Midbrain (tissue), 1 donor: ENCODE measurements at regions not wholly inside any gene's neighbourhood (a gene's known extent, or its start where the extent isn't known, plus 50 kb on each side); places are given as distances from the start of the nearest gene placed in this dataset.
"Not testable (repeated sequence)": the region's sequence is repeated elsewhere in the genome, so short reads cannot be mapped to it uniquely, and the experiment has no call there.

ENCODE experiments used
- DNase-seq: peaks from one replicate; lab custom pipeline; 2025; lab: John Stamatoyannopoulos, UW

DNA sequence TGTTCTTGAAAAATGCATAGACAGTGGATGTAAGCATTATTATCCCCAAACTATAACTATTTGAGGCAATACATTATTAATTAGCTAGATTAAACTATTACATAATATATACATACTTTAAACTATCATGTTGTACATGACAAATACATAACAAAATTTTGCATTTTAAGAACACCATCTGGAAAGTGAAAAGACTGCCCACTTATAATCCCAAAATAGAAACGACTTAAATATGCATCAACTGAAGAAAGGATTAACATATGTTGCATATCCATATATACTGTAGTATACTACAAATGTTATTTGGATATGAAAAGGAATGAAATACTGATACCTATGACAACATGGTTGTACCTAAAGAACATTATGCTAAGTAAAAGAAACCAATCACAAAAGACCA lies 700.8 kb upstream of the SPRY2 start:
- no peak for DNase-seq

GRCh38 chr13:81031996-81032395 lies 691.1 kb upstream of the SPRY2 start:
- no peak for DNase-seq

DNA sequence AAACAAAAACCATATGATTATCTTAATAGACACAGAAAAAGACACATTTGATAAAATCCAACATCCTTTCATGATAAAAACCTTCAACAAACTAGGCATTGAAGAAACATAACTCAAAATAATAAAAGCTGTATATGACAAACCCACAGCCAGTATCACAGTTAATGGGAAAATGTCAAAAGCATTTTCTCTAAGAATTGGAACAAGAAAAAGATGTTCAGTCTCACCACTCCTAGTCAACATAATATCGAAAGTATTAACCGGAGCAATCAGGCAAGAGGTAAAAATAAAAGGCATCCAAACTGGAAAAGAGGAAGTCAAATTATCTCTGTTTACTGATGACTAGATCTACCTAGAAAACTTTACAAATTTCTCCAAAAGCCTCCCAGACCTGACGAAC lies 684.2 kb upstream of the SPRY2 start:
- no peak for DNase-seq

GRCh38 chr13:81021284-81021840 lies 680.4 kb upstream of the SPRY2 start:
- no peak for DNase-seq

- DNase-seq = no peak
These were observed 679.1 kb upstream of the SPRY2 start for GRCh38 chr13:81020010-81020409.

DNA sequence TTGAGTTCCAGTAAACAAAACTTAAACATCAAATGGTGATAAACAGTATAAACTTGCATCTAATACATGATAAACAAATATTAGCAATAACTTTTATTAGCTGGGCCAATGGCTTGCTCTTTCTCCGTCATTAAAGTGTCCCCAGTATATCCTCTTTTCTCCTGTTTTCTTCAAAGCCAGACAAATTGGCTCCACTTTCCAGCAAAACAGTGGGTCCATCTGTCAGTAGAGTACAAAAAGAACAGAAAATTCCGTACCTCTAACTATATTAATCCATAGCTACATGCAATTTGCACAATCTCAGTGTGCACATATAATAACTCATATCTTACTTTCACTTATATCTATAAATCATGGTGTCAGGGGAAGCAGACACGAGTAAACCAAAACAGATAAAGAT lies 678.0 kb upstream of the SPRY2 start:
- DNase-seq = no peak

DNA sequence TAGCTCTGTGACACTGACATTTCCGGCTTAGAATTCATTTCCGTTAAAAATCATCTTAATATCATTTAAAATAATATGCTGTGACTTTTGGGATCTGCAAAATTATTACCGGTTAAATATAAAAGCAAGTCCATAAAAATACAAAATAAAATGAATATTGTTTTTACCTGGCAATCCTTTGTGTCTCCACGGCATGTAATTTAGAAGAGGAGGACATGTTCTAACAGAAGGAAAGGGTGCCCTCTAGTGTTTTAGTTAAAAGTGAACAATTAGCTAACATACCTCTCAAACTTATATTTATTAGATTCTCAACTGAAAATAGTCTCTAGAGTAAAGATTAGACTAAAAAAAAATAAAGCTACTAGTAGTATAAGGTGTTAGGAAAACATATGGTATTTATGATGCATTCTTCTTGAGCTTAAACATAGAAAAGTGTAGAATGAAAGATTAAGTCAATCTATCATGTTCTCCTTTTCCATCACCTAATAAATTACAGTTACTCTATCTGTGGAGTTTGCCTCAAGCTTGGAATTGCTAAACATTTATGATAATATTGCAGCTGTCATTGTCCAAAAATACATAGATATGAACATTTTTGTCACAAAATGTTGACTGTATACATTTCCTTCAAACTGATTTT lies 676.7 kb upstream of the SPRY2 start:
- peak; percentile 65 for DNase-seq

- no peak for DNase-seq
These were observed 671.1 kb upstream of the SPRY2 start for GRCh38 chr13:81012031-81012430.

- no peak for DNase-seq
These were observed 661.0 kb upstream of the SPRY2 start for GRCh38 chr13:81001828-81002385.

DNA sequence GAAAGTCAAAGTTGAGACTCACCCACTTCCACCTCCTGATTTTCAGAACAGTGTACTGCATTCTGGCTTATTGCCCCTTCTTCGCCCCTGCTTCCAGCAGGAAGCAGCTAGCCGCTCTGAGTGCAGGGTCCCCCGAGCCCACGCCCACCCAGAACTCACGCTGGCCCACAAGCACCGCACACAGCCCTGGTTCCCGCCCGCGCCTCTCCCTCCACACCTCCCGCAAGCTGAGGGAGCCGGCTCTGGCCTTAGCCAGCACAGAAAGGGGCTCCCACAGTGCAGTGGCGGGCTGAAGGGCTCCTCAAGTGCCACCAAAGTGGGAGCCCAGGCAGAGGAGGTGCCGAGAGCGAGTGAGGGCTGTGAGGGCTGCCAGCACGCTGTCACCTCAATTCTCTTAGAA lies 657.7 kb upstream of the SPRY2 start:
- not testable (repeated sequence) for DNase-seq

DNA sequence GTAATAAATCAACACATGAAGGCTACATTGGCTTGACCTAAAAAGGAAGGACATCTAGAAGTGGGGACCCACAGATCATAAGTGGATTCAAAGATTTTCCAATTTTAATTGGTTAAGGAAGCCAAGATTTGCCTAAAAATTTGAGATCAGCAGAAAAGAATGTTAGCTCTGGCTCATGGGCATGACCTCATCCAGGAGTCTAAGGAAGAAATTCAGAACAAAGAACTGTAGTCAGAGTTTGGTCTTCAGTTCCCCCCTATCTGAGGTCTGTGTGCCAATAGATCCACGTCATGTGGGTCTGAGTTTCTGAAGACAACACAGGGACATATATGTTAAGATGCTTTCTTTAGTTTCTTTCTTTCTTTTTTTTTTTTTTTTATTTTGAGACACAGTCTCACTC lies 648.8 kb upstream of the SPRY2 start:
- DNase-seq = no peak

DNA sequence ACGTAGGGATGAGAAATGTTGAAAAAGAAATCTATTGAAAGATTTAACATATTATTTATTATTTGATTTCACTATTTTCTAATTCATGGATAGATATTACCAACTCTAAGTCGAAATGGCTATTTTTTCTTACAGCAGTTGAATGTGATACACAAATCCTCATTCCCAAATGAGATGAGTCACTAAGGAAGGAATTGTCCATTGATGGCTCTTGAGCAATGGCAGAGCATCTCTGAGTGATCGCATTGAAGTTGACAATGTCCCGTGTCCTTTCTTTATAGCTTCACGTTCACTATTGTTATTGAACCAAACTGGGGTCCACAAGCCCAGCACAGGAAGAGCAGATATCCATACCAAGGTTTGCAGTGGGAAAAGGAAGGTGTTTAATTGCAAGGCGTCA lies 648.3 kb upstream of the SPRY2 start:
- no peak for DNase-seq

- peak; percentile 16 for DNase-seq
These were observed 647.6 kb upstream of the SPRY2 start for GRCh38 chr13:80988391-80989151.

DNA sequence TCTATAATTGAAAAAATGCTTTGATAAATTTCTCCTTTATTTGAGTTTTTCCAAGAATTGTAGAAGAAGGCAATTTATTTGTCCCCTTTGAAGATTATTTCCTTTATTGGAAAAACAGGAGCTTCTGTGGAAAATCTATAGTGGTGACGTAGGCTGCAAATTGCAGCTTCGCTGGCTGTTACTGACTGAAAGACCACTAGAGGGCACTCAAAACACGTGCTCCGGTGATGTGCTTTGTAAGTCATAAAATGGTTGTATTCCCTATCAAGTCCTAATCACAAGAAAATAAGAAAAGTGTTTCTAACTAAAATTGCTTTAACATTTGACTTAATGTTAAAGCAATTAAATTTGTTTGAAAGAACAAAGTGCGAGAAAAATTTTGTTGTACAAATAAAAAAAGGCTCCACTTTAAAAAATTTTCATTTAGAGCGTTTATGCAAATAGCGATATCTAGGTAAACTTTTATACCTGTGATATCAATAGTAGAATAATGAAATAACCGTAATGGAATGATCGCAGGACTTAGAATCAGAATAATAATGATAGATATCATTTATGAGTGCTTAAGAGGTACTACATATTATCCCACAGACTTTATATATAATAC lies 638.2 kb upstream of the SPRY2 start:
- peak; percentile 84 for DNase-seq

GRCh38 chr13:80977168-80977567 lies 636.2 kb upstream of the SPRY2 start:
- DNase-seq = no peak

- DNase-seq = no peak
These were observed 635.0 kb upstream of the SPRY2 start for GRCh38 chr13:80975903-80976302.

GRCh38 chr13:80973721-80974120 lies 632.8 kb upstream of the SPRY2 start:
- DNase-seq = no peak

GRCh38 chr13:80972857-80973478 lies 632.0 kb upstream of the SPRY2 start:
- DNase-seq = no peak

DNA sequence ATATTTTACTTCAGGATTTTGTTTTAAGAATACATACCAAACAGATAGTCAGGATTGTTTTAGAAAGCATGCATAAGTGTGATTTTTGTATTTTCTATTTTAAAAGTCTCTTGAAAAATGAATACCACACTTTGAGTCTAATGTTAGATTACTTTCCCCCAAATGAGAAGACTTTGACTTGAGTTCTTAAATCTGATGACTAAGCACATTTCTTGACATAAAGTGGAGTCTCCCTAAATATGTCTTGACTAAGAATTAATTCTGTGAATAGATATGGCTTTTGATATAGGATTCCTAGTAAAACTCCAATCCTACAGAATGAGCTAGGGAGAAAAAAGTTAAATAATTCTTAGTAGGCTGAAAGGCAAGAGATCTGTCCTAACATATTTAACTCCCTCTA lies 624.2 kb upstream of the SPRY2 start:
- no peak for DNase-seq

DNA sequence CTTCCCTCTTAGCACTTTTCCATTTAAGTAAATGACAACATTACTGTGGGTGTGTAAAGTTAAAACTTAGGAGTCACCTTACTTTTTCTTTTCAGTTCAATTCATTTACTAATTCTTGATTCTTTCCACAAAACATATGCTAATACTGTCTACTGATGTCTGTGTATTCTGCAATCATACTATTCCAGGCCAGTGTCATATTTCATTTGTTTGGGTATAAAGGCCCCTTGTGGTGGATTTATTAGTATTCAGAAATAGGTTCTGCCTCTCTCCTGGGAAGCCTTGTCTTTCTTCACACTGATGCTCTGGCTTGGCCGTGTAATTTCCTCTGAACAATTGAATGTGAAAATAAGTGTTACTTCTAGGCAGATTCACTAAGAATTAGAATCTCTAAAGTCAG lies 621.9 kb upstream of the SPRY2 start:
- DNase-seq = no peak

- no peak for DNase-seq
These were observed 621.2 kb upstream of the SPRY2 start for GRCh38 chr13:80962173-80962572.

DNA sequence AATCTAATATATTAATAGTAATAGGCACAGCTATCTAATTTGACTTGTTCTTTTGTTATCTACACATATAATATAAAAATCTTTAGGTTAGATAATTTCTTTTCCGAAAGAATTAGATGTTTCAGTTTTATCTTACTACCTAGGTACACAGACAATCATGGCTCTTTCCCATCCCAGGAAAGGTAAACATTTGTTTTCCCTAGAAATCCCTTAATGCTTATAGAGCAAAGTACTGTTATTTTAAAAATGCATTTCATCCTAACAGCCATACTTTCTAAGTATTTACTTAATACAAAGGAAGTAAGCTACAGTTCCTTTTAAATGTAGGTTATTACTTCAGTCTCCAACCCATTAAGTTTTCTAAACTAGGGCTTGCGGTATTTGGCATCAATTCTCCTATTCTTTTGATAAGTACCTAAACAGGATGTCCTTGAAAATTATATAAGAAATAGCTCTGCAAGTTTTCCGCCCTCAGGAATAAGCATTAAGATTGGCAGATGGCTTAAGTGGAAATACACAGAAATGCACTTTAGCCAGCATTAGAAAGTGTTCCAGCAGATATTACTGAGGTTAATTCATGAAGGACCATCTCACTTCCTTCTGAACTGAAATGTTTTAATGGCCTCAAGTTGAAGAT lies 616.2 kb upstream of the SPRY2 start:
- DNase-seq = no peak
